ENCODE measurements at regions not wholly inside any gene's neighbourhood (a gene's known extent, or its start where the extent isn't known, plus 50 kb on each side); places are given as distances from the start of the nearest gene placed in this dataset.

GRCh38 chr4:147407261-147408045 lies 73.4 kb upstream of the EDNRA start:
- no peak overlapping the region for H3K27ac Mint-ChIP-seq
- no peaks in the 10 kb centered on the region for H3K27me3 Mint-ChIP-seq
- H3K9me3 Mint-ChIP-seq = peaks cover 3 to 23% (median 13%) of the 10 kb centered on the region in 7 donors
- no peaks in the 10 kb centered on the region for H3K4me1 Mint-ChIP-seq
- H3K36me3 Mint-ChIP-seq = no peaks in the 10 kb centered on the region
- DNase-seq (no peak), ATAC-seq (ENCODE audit: low read depth in 2 of 2) (no peak)
- H3K4me3 Mint-ChIP-seq = no peak overlapping the region

- DNase-seq = no peak
- H3K4me1 Mint-ChIP-seq = no peaks in the 10 kb centered on the region
- H3K9me3 Mint-ChIP-seq = peaks cover 3 to 22% (median 13%) of the 10 kb centered on the region in 7 donors
- H3K36me3 Mint-ChIP-seq = no peaks in the 10 kb centered on the region
- H3K27ac Mint-ChIP-seq = no peak overlapping the region
- H3K27me3 Mint-ChIP-seq = no peaks in the 10 kb centered on the region
- ATAC-seq (ENCODE audit: low read depth in 2 of 2) = no peak
- H3K4me3 Mint-ChIP-seq = no peak overlapping the region
These were observed 72.7 kb upstream of the EDNRA start for GRCh38 chr4:147408189-147408588.

- no peak for ATAC-seq (ENCODE audit: low read depth in 2 of 2)
- H3K9me3 Mint-ChIP-seq = peaks cover 4 to 18% (median 11%) of the 10 kb centered on the region in 7 donors
These were observed 71.5 kb upstream of the EDNRA start for GRCh38 chr4:147409350-147409749.

GRCh38 chr4:147418226-147418625 lies 62.7 kb upstream of the EDNRA start:
- no peak for DNase-seq
- Mint-ChIP-seq H3K9me3 (peaks cover 6 to 16% (median 11%) of the 10 kb centered on the region in 7 donors), H3K27ac (no peak overlapping the region), H3K27me3 (no peaks in the 10 kb centered on the region), H3K36me3 (no peaks in the 10 kb centered on the region), H3K4me1 (no peaks in the 10 kb centered on the region), H3K4me3 (no peak overlapping the region)
- ATAC-seq (ENCODE audit: low read depth in 2 of 2) = no peak

More at GRCh38 chr4:147409350-147409749, 71.5 kb upstream of the EDNRA start:
- Mint-ChIP-seq H3K4me1 (no peaks in the 10 kb centered on the region), H3K27ac (no peak overlapping the region), H3K36me3 (no peaks in the 10 kb centered on the region), H3K27me3 (no peaks in the 10 kb centered on the region), H3K4me3 (no peak overlapping the region)
- DNase-seq = no peak

- DNase-seq (no peak), ATAC-seq (ENCODE audit: low read depth in 2 of 2) (no peak)
- no peaks in the 10 kb centered on the region for H3K4me1 Mint-ChIP-seq
These were observed 59.4 kb upstream of the EDNRA start for GRCh38 chr4:147421456-147421855.

DNA sequence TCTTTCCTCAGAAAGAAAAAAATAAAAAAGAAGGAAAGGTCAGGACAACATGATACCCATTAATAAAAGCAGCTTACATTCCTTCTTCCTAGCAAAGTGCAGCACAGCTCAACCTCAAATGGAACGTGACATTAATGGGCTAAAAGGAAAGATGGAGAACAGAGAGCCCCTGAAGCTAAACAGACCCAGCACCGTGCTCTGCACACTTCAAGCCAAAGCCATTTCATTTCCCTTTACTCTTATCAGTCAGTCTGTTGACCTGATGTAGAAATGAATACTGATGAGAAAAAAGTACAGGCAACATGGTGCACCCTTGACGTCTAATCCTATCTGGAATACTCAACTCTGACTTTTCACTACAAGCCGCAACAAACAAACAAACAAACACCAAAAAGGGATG lies 57.7 kb upstream of the EDNRA start:
- H3K27ac Mint-ChIP-seq = no peak overlapping the region
- ATAC-seq (ENCODE audit: low read depth in 2 of 2) (no peak), DNase-seq (no peak)
- H3K27me3 Mint-ChIP-seq = no peaks in the 10 kb centered on the region
- no peaks in the 10 kb centered on the region for H3K4me1 Mint-ChIP-seq
- H3K36me3 Mint-ChIP-seq = no peaks in the 10 kb centered on the region
- no peak overlapping the region for H3K4me3 Mint-ChIP-seq
- H3K9me3 Mint-ChIP-seq = peaks cover 0 to 10% (median 4%) of the 10 kb centered on the region in 7 donors

More at GRCh38 chr4:147421456-147421855, 59.4 kb upstream of the EDNRA start:
- H3K4me3 Mint-ChIP-seq = no peak overlapping the region
- H3K9me3 Mint-ChIP-seq = peaks cover 0 to 10% (median 4%) of the 10 kb centered on the region in 7 donors
- H3K36me3 Mint-ChIP-seq = no peaks in the 10 kb centered on the region
- H3K27me3 Mint-ChIP-seq = no peaks in the 10 kb centered on the region
- no peak overlapping the region for H3K27ac Mint-ChIP-seq

GRCh38 chr4:147425019-147425418 lies 55.9 kb upstream of the EDNRA start:
- Mint-ChIP-seq H3K36me3 (no peaks in the 10 kb centered on the region), H3K4me3 (no peak overlapping the region), H3K27me3 (peaks cover 0 to 4% (median 0%) of the 10 kb centered on the region in 3 donors), H3K9me3 (peaks cover 0 to 10% (median 4%) of the 10 kb centered on the region in 7 donors), H3K27ac (no peak overlapping the region), H3K4me1 (no peaks in the 10 kb centered on the region)
- DNase-seq = no peak
- no peak for ATAC-seq (ENCODE audit: low read depth in 2 of 2)

GRCh38 chr4:147428583-147428982 lies 52.3 kb upstream of the EDNRA start:
- DNase-seq (no peak), ATAC-seq (ENCODE audit: low read depth in 2 of 2) (no peak)
- no peaks in the 10 kb centered on the region for H3K36me3 Mint-ChIP-seq
- no peaks in the 10 kb centered on the region for H3K4me1 Mint-ChIP-seq
- H3K27ac Mint-ChIP-seq = no peak overlapping the region
- H3K9me3 Mint-ChIP-seq = peaks cover 3 to 28% (median 6%) of the 10 kb centered on the region in 7 donors
- no peak overlapping the region for H3K4me3 Mint-ChIP-seq
- peaks cover 0 to 4% (median 0%) of the 10 kb centered on the region in 3 donors for H3K27me3 Mint-ChIP-seq

DNA sequence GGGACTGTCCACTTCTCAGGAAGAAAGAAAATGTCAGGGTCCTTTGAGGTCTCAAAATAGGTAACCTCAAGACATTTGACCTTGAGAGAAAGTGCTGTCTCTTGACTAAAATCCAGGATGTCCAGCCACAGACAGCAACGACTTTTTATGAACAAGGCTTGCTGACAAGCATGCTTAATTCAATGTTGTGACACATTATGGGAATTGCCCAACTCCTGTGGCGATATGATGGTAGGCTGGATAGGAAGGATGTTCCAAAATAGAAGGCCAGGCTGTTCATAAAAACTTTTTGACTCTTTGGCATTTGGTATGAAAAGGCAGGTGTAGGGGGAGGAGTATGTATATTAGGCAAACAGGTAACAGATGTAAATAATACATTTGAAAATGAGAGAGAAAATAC lies 50.8 kb upstream of the EDNRA start:
- no peaks in the 10 kb centered on the region for H3K36me3 Mint-ChIP-seq
- H3K27ac Mint-ChIP-seq = no peak overlapping the region
- H3K9me3 Mint-ChIP-seq = peaks cover 3 to 36% (median 6%) of the 10 kb centered on the region in 7 donors
- H3K27me3 Mint-ChIP-seq = peaks cover 0 to 4% (median 0%) of the 10 kb centered on the region in 3 donors
- DNase-seq (no peak), ATAC-seq (ENCODE audit: low read depth in 2 of 2) (no peak)
- H3K4me1 Mint-ChIP-seq = no peaks in the 10 kb centered on the region
- no peak overlapping the region for H3K4me3 Mint-ChIP-seq

Measured in naive B cell (primary cell).